ENCODE measurements at regions not wholly inside any gene's neighbourhood (a gene's known extent, or its start where the extent isn't known, plus 50 kb on each side); places are given as distances from the start of the nearest gene placed in this dataset.

DNA sequence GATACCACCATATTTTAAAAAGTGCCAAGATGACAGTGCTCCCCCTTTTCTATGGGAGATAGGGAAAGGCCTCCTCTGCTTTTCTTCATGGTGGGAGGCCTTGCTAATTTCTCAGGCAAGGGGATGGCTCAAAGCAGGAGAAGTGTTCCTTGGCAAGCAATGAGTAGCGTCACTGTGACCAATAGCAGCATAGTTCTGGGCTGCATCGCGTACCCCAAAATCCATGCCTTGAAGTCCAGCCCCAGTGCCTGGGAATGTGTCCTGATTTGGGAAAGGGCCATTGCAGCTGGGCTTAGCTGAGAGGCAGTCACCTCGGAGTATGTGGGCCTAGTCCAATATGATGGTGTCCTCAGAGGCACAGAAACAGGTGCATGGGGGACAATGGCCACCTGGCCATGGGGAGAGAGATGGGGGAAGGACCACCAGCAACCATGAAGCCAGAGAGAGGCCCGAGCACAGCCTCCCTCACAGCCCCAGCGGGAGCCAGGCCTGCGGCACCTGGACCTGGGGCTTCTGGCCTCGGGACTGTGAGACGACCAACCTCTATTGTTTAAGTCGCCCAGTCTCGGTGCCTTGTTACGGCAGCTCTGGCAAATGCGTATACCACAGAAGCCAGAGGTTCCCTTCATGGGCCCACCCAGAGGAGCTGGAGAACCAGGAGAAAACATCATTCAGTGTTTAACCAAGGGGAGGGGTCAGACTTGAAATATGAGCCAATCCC is 153.1 kb upstream of the RPS6KA2 start:
- BruUV-seq (replicated peaks), result no TSS peak

More for the DNA sequence above, 153.1 kb upstream of the RPS6KA2 start:
- Histone ChIP-seq H3K4me1 (ENCODE audit: control insufficient read depth, extremely low read depth, insufficient read depth, low read length) (no peaks in the 10 kb centered on the region), H3K36me3 (ENCODE audit: control insufficient read depth in 2 of 2, extremely low read depth in 1 of 2, insufficient read depth in 2 of 2, low read length in 2 of 2) (no peaks in the 10 kb centered on the region), H3K27ac (ENCODE audit: insufficient read depth, low read depth, low read length) (no peak overlapping the region), H3K9me3 (replicated peaks; ENCODE audit: control insufficient read depth, insufficient read depth, low read length) (no peaks in the 10 kb centered on the region), H4K20me1 (replicated peaks; ENCODE audit: control insufficient read depth, extremely low read depth, insufficient read depth, low read length) (no peaks in the 10 kb centered on the region), H3K4me2 (ENCODE audit: insufficient read depth, low read length) (no peak overlapping the region), H3K27me3 (ENCODE audit: control insufficient read depth in 2 of 2, insufficient read depth in 2 of 2, low read length in 2 of 2) (no peaks in the 10 kb centered on the region), H3K4me3 (replicated peaks in 1 of 3; ENCODE audit: insufficient read depth in 1 of 3, low read depth in 1 of 3, low read length in 3 of 3) (no peak overlapping the region), H2AFZ (ENCODE audit: low read depth, low read length) (no peak overlapping the region), H3K9me1 (replicated peaks; ENCODE audit: control insufficient read depth, extremely low read depth, insufficient read depth, low read length) (no peaks in the 10 kb centered on the region), H3K9ac (replicated peaks; ENCODE audit: extremely low read depth, insufficient read depth, low read length) (no peak overlapping the region), H3K79me2 (ENCODE audit: control insufficient read depth, insufficient read depth, low read length) (no peaks in the 10 kb centered on the region)
- CTCF ChIA-PET, result interaction anchor here (1.1 to 2.6 kb wide), 2 partner anchors 9 to 209 kb away, joined by 5 to 10 read pairs; no protein-coding TSS in a partner anchor
- no peak for FAIRE-seq
- POLR2A ChIA-PET, result no interaction called here
- intact Hi-C loops (cut with micrococcal nuclease), result loop anchor here (5.0 kb wide), 1 partner anchor 323 kb away; no protein-coding TSS in a partner anchor
- DNase-seq (ENCODE audit: low read depth, low spot score), result no peak
- dilution Hi-C loops (cut with MboI; ENCODE audit: extremely low pct_ligation_motif_present, low sequenced_read_pairs), result no loop called here
- TF ChIP-seq FOS (IDR thresholded peaks at IDR 0.05; ENCODE audit: borderline replicate concordance, insufficient read depth, low read length) (no peak), GATA2 (IDR thresholded peaks at IDR 0.05; ENCODE audit: insufficient read depth, insufficient read length, low read depth, low read length) (no peak)
- TF ChIP-seq, protein P1, sequence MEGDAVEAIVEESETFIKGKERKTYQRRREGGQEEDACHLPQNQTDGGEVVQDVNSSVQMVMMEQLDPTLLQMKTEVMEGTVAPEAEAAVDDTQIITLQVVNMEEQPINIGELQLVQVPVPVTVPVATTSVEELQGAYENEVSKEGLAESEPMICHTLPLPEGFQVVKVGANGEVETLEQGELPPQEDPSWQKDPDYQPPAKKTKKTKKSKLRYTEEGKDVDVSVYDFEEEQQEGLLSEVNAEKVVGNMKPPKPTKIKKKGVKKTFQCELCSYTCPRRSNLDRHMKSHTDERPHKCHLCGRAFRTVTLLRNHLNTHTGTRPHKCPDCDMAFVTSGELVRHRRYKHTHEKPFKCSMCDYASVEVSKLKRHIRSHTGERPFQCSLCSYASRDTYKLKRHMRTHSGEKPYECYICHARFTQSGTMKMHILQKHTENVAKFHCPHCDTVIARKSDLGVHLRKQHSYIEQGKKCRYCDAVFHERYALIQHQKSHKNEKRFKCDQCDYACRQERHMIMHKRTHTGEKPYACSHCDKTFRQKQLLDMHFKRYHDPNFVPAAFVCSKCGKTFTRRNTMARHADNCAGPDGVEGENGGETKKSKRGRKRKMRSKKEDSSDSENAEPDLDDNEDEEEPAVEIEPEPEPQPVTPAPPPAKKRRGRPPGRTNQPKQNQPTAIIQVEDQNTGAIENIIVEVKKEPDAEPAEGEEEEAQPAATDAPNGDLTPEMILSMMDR (IDR thresholded peaks at IDR 0.05; ENCODE audit: extremely low read depth in 1 of 2, insufficient read depth in 1 of 2, low read depth in 1 of 2, low read length in 2 of 2), result no peak
- TF ChIP-seq, protein P2, sequence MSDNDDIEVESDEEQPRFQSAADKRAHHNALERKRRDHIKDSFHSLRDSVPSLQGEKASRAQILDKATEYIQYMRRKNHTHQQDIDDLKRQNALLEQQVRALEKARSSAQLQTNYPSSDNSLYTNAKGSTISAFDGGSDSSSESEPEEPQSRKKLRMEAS (IDR thresholded peaks at IDR 0.05; ENCODE audit: insufficient read depth, insufficient read length), result no peak

Measured in endothelial cell of umbilical vein (primary cell).